SKM-1 (cell line): ENCODE measurements at regions not wholly inside any gene's neighbourhood (a gene's known extent, or its start where the extent isn't known, plus 50 kb on each side); places are given as distances from the start of the nearest gene placed in this dataset.

Source experiments
- DNase-seq: peaks from one replicate; lab custom pipeline; 2025; ENCODE audit not compliant: unreplicated experiment; lab: John Stamatoyannopoulos, UW

DNA sequence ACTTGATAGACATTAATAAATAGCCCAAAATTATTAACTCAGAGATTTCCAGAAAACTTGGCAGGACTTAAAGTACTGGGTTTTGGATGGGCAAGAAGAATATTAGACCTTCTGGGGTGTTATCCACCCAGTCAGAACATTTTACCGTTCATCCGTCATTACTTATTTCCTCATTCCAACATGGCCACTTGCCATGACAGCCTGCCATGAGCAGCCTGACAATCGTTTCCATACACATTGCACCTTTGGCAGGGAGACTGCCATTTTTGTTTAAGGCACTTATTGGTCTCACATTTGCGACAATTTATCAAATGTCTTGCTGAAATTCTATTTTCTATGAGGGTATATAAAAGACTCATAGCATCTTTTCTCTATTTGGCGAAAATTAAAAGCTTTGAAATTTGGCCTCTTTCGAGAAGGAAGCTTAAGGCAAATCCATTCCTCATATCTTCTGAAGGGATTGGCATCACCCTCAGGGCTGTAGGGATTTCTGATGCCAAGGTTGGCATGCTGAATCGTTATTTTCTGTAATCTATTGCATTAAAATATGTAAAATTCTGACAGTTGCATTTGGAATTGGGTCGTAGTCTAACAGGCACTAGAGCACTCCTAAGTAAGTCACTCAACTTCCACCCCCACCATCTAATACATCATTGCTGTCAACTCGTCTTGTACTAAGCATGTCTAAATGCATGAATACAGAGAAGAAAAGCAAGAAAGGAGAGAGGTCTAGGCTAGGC, 406.3 kb upstream of the PIK3C3 start:
- no peak for DNase-seq

DNA sequence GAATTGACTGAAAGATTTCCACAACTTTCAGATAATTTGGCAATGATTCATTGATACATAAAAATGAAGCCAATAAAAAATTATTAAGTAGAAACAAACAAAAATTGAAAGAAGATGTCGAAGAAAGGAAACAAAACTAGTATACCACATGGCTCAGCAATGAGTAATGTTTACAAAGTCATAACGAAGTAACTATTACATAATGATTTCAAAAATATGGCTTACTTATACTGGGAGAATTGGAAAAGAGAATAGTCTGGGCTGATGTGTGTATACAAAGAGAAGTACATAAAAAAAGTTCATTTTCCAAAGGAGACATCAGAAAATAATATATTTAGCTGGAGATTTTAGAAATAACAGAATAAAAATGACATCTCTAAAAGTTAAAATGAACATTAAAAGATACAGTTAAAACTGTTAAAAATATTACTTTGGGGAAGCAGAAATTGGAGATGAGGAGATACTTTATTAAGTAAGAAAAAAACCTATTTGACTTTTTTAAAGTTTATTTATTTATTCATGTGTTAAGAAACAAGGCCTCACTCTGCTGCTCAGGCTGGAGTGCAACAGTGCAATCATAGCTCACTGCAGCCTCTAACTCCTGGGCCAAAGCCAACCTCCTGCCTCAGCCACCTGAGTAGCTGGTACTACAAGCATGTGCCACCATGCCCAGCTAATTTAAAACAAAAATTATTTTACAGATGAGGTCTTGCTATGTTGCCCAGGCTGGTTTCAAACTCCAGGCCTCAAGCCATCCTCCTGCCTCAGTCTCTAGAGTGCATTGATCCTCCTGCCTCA, 409.7 kb upstream of the PIK3C3 start:
- no peak for DNase-seq

DNA sequence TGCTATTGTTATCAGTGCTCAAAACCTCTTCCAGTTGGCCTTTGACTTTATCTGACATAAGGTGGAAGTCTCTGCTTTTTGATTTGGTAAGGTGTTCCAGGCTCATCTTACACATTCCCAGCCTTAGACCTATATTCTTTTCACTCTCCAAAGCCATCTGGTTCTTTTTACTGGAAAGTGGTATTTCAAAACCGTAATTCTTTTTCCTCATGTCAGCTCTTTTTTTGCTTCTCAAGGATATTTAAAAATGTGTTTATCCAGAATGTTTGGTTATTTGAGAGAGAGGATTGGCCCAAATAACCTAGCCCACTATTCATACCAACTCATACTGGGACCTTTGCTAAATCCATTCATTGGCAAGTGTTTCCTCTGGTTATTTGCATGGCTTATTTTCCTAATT, 411.2 kb upstream of the PIK3C3 start:
- DNase-seq, result no peak

DNA sequence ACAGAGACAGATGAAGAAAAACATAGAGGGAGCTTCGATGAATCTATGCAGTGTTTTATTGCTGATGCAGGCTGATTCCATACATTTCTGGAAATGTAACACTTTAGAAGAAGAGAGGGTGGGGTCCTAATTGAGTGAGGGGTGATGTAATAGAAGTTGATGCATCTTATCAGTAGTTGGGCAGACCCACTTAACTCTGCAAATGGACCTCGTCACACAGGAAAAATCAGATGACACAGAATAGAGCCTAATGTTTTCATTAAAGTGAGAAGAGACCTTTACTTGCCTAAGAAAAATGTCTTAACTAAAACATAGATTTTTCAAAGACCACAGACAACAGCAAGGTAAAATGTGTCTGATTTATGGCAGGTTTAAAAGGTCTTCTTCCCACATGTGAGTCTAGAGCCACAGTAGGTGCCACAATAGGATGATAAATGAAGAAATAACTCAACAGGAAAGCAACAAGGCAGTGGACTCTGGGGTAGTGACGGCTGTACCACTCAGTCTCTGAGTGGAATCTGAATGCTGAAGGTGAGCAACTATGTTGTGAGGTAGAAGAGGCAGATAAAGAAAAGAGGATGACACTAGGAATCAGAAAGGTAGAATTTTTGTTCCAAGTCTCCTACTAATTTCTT, 414.7 kb upstream of the PIK3C3 start:
- no peak for DNase-seq

DNA sequence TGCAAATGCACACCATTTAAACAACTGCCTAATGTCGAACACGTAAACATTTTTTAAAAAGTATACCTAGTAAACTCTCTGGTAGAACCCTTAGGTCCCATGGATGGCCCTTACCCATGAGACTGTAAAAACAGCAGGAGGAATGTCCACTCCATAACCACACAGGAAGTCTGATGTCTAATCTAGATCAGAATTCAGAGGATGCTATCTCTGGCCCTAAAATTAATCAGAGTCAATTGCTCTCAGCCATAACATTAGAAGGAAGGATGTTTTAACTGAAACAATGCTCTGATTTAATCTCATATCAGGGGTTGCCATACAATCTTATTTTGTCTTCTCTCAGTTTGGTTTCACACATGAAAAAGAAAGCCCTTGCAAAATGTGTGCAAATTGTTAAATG, 416.3 kb upstream of the PIK3C3 start:
- no peak for DNase-seq

DNA sequence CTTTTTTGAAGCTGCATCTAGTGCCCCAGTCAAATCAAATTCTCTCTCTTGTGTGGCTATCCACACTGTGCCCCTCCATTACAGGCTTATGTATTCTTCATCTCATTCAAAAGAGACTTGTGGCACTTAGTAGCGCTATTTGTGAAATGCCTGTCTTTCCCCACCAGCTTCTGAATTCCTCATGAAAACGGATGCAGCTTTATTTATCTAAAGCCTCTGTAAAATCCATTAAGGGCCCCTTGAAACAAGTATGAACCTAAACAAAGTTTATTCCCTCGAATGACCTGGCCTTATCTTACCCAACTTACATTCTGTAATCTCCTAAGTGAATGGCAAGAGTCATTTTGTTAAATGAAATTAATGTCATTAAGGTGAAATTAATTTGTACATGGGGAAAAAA, 417.4 kb upstream of the PIK3C3 start:
- DNase-seq, result no peak

DNA sequence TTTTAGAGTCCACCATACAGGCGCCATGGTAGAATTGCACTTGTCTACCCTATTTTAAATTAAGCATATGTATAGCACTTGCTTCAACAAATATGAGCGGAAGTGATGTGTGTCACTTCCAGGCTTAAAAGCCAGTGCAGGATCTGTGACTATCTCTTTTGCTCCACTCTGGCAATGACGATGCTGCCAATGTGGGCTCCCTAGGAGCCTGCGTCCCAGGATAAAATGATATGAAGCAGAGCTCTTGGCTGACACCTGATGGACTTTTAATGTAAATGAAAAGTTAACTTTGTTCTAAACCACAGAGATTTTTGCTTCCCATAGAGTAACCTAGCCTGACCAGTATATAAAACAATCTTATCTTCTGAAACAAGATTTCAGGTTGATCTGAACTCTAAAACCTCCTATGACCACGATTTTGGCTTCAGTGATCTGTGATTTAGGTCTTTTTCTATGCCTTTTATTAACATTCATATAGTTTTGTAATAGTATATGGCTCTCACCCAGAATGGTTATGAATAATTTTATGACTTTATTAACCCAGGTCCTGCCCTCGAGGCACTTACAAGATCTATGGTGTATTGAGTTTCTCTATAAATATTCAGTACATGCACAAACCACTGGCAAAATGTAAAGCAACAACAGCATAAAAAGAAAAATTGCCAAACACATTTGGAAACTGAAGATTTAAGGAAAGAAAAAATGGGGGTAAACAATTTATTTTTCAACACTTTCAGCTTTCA, 422.5 kb upstream of the PIK3C3 start:
- no peak for DNase-seq

DNA sequence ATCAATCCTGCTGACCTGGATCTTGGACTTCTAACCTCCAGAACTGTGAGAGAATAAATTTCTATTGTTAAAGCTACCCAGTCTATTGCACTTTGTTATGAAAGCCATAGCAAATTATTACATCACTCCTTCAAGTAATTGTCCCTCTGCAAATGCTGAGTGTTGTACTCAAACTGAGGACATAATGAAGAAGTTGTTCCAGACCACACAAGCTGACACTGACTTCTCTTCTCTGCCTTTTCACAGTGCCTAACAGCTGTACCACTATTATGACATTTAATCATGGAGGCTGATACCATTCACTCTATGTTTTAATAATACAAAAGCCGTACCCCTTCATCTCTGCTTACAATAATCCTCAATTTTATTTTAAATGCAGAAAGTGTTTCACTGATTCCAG, 424.1 kb upstream of the PIK3C3 start:
- DNase-seq, result no peak

DNA sequence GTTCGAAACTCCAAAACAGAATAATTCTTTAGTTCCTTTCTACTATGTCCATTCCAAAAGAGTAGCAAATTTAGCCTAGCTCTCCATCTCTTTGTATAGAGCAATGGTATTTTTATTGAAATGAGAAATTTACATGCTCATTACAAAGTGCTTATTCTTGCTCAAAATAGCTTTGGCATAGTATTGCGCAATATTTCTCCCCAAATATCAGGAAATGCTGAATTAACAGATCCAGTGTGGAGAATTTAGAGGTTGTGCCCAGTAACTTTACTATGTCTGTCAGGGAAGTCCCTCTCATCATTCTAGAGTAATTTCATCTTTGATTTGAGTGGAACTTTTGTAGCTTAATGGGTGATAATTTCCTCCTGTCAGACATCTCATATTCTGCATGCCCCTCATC, 425.9 kb upstream of the PIK3C3 start:
- DNase-seq, result no peak

DNA sequence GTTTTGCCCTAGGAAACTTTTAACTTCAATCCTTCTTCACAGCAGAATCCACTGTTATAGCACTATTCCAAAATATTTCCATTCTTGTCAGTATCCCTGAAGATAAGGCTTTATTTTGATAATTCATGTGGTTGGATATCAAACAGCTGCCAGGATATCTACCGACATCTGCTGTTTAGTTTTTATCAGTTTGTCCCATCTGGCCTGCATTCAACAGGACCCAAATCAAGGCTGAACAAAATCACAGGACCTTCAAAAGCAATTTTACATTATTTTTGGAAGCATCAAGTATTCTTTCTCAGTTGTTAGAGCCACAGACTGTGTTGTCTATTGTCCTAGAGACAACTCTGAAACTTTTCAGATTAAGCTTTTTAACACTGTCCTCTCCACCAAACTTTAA, 429.0 kb upstream of the PIK3C3 start:
- no peak for DNase-seq

DNA sequence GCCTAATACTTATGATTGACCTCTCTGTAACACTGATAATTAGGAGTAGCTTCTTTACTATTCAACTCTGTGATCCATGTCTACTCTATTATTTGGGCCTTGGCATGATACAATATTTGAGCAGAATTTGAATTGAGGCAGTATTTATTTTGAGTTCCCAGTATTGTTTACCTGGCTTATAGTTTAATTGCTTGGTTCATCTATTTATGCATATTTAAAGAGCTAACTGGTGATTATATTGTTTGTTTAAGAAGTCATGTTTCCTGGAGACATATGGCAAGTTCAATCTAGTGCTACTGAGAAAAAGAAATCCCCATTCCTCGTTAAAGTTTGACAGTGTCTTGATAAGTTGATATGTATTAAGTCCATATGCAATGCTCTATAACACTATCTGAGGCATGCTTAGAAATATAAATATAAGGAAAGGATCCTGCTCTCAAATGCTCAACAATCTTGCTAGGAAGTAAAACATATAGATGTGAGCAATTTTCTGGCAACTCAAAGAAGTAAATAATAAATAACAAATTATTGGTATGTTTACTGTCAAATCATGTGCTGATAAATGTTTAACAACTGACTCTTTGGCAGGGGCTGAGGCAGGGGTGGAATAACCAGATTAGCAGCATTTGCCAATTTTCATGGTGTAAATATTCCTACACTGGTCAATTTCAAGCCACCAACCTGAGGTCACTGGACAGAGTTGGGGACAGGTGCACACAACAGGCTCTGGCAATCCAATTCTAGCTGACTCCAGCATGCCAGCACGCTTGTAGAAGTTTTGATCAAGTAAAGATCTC, 430.2 kb upstream of the PIK3C3 start:
- DNase-seq, result no peak

DNA sequence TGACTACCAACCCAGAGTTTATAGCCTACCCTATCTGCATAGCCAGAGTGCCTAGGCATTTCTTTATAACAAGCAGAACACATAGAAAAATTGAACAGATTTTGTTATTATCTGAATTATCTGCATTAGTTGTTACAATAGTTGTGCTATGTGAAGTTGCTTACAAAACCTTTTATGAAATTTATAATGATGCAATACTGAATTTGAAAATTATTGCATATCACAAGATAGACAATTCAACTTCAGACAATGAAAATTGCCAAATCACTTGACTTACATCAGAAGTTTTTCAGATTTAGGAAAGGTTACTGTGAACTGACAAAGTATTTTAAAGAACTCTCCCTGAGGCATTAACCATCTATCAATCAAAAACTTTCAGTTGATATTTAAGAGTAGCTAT, 437.9 kb upstream of the PIK3C3 start:
- no peak for DNase-seq

DNA sequence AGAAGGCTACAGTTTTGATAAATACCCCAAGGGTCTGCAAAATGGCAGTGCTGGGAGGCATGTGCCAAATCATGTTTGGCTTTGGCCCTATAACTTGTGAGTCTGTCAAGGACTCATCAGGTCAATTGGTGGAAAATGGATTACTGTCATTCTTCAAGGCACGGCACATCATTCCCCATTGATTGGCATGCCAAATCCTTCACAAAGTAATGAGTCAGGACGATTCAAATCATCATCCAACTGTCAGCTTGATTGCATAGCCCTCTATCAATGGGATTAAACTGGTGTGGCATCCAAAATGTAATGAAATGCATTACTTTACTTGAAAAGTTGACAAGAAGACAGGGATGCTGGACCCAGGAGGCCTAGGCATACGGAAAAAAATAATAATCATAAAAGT, 441.6 kb upstream of the PIK3C3 start:
- DNase-seq, result no peak

DNA sequence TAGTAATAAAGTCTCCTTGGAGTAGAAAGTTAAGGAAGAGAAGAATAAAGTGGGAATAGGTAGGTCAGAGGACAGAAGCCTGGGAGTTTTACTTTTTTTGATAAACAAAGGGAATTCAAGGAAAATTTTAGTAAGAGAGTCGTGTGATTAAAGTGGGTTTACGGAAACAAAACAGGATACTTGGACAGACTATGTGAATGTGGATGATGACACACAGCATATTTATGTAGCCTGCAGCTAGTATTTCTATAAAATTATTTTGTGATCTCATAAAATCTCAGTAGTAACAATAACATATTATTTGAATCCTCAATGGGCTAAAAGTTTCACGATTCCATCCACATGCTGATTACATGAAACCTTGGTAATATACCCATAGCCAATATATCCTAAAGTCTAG, 450.7 kb upstream of the PIK3C3 start:
- no peak for DNase-seq

DNA sequence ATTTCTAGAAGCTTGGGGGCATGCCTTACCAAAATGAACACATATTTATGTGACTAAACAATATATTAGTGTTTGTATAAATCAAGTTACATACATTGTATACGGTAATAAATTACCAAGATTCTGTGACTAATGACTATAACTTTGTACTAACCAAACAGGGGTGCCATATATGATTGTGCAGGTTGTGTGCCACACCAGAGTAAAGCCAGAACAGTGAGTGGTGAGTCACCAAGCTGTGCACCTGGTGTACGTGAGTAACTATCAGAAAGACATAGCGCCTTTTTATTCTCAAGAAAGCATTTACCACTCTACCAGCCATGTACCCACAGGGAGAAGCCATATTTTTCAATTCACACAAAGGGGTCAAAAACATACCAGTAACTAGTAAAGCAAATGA, 453.2 kb upstream of the PIK3C3 start:
- no peak for DNase-seq

DNA sequence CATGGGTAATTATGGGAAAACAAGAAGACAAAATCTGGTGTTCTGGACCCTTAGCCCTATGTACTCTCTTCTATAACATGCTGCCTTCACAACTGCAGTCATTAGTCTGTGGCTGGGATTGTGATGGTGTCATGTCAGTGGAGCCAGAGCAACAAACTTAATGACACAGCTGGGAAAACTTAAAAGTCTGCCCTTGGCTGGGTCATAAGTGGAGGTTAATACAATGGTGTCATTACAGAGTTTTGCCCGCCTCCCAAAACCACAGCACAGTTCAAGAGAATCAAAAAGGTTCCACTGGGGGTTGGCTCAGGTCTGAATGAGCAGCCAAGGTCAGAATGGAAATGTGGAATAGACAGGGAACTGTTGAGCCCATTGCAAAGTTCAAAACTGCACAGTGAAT, 455.7 kb upstream of the PIK3C3 start:
- DNase-seq, result no peak

DNA sequence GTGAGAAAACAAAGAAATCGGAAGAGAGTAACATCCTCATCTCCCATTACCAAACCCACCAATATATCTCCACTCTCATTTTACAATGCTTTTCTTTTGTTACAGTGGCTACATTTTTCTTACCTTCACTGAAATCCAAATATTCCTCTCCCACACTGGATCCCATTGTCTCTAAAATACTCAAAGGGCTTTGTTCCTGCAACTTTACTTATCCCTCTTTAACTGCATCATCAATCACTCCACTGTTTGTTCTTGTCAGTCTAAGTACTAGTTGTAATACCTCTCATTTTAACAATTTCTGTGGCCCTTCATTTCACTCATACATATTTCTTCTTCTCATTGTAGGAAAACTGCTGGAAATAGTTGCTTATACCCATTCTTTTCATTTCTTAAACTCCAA, 464.2 kb upstream of the PIK3C3 start:
- no peak for DNase-seq

DNA sequence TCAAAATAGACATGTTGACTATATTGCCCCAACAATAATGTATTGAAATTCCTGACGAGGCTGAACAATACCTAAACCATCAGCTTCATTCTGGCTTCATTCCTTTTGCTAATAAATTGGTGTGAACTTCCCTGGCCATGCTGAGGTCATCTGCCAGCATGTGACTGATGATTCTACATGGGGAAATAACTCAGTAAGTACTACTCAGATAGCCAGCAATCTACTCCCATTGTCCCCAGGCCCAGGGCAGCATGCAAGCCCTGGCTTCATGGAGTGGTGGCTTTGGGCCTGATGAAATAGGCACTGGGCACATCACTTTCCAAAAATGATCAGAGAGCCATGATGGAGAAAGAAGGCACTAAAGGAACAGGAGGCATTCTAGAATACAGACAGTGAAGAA, 468.5 kb upstream of the PIK3C3 start:
- no peak for DNase-seq

DNA sequence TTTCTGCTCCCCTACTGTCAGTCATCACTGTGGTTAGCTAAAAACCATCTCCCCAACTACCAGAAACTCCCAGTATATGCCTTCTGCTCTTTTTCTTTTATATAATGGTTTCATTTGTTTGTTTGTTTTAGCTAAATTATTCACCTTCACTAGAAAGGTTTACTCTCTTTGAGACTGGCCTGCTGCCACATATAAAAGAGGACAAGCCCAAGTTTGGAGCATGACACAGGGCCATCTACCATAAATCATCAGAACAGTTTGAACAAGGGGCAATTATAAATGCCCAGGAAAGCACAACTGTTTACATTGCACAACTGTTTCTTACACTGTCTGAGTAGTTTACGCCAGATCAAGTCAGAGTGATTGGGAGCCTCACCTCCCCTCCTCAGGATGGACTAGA, 471.0 kb upstream of the PIK3C3 start:
- DNase-seq, result no peak

DNA sequence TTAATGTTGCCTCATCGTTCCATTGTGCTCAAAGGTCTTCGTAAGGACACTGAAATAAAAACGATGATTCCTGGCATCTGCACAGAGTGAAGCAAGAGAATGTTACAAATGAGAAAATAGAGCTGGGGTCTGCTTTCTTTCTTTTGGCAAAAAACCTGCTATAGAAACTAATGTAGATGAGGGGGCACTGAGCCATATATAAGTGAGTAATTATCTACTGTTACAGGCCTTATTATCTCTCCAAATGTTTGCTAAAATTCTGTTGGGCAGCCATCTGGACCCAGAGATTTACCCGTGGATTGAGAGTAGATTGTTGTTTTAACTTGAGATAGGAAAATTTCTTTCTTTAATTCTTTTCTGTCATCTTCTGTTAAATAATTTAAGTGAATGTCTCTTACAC, 472.5 kb upstream of the PIK3C3 start:
- DNase-seq, result no peak
